G401 (cell line): ENCODE measurements at regions not wholly inside any gene's neighbourhood (a gene's known extent, or its start where the extent isn't known, plus 50 kb on each side); places are given as distances from the start of the nearest gene placed in this dataset.
"Not testable (repeated sequence)": the region's sequence is repeated elsewhere in the genome, so short reads cannot be mapped to it uniquely, and the experiment has no call there.

Experiments used
- DNase-seq: peaks from one replicate; pipeline ENCODE4 v3.0.0-alpha.2; 2015; ENCODE audit warnings: low spot score
- in situ Hi-C: cut with HindIII; loops from 2 replicates; pipeline ENCODE4 v1.10.0; 2016; ENCODE audit warnings: low sequenced_read_pairs, mixed read lengths

- DNase-seq, in situ Hi-C loops: not testable (repeated sequence)
Observed at GRCh38 chr7:150089139-150089538, 215.4 kb downstream of the ATP6V0E2 start.

- in situ Hi-C loops = not testable (repeated sequence)
- peak; percentile 72 for DNase-seq
Observed at GRCh38 chr7:150090776-150091175, 217.0 kb downstream of the ATP6V0E2 start.

GRCh38 chr7:150093897-150094296 lies 220.1 kb downstream of the ATP6V0E2 start:
- in situ Hi-C loops = not testable (repeated sequence)

GRCh38 chr7:150096213-150096994 lies 222.6 kb downstream of the ATP6V0E2 start:
- DNase-seq, in situ Hi-C loops: not testable (repeated sequence)

More at GRCh38 chr7:150093897-150094296, 220.1 kb downstream of the ATP6V0E2 start:
- not testable (repeated sequence) for DNase-seq

- in situ Hi-C loops, DNase-seq: not testable (repeated sequence)
Observed at GRCh38 chr7:150098592-150098991, 224.6 kb upstream of the LRRC61 start.

GRCh38 chr7:150101282-150101681 lies 221.9 kb upstream of the LRRC61 start:
- DNase-seq, in situ Hi-C loops: not testable (repeated sequence)

- in situ Hi-C loops, DNase-seq: not testable (repeated sequence)
Observed at GRCh38 chr7:150107283-150107682, 215.9 kb upstream of the LRRC61 start.

- DNase-seq, in situ Hi-C loops: not testable (repeated sequence)
Observed at GRCh38 chr7:150110375-150110820, 212.8 kb upstream of the LRRC61 start.

- DNase-seq, in situ Hi-C loops: not testable (repeated sequence)
Observed at GRCh38 chr7:150110882-150111281, 212.3 kb upstream of the LRRC61 start.

- DNase-seq, in situ Hi-C loops: not testable (repeated sequence)
Observed at GRCh38 chr7:150111373-150112139, 211.6 kb upstream of the LRRC61 start.

- DNase-seq, in situ Hi-C loops: not testable (repeated sequence)
Observed at GRCh38 chr7:150113301-150113700, 209.9 kb upstream of the LRRC61 start.

GRCh38 chr7:150114591-150114990 lies 208.6 kb upstream of the LRRC61 start:
- in situ Hi-C loops, DNase-seq: not testable (repeated sequence)

GRCh38 chr7:150119966-150120365 lies 203.2 kb upstream of the LRRC61 start:
- DNase-seq, in situ Hi-C loops: not testable (repeated sequence)

- DNase-seq, in situ Hi-C loops: not testable (repeated sequence)
Observed at GRCh38 chr7:150125831-150126230, 197.3 kb upstream of the LRRC61 start.

GRCh38 chr7:150134451-150134850 lies 188.7 kb upstream of the LRRC61 start:
- DNase-seq, in situ Hi-C loops: not testable (repeated sequence)

- in situ Hi-C loops = not testable (repeated sequence)
- DNase-seq = peak; percentile 79
Observed at GRCh38 chr7:150135620-150136190, 187.4 kb upstream of the LRRC61 start.

- in situ Hi-C loops = not testable (repeated sequence)
Observed at GRCh38 chr7:150139840-150140239, 183.3 kb upstream of the LRRC61 start.

GRCh38 chr7:150141525-150142345 lies 181.4 kb upstream of the LRRC61 start:
- peak; percentile 91 for DNase-seq
- in situ Hi-C loops = not testable (repeated sequence)

More at GRCh38 chr7:150139840-150140239, 183.3 kb upstream of the LRRC61 start:
- not testable (repeated sequence) for DNase-seq

- DNase-seq, in situ Hi-C loops: not testable (repeated sequence)
Observed at GRCh38 chr7:150146124-150146523, 177.0 kb upstream of the LRRC61 start.
